ENCODE measurements at regions not wholly inside any gene's neighbourhood (a gene's known extent, or its start where the extent isn't known, plus 50 kb on each side); places are given as distances from the start of the nearest gene placed in this dataset.
A peak's percentile ranks its signal among the peaks of the same experiment; 100 is the strongest.

DNA sequence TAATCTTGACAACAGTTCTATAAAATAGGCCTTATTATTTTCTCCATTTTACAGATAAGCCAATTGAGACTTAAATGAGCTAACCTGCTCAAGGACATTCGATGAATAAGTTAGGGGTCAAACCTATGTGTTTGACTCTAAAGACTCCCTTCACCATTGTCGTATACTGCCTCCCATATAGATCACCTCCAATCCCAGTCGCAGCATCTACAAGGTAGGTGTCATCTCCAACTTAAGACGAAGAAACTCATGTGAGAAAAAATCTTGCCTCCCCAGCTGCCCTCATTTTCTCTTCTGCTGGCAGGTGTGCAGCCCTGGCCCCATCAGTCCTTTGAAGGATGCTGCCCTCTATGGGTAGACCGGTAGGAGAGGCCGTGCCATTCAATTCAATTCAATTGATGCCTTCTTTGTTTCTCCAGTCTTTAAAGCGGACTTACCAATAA lies 75.2 kb upstream of the SMARCA2 start:
- peak; percentile 49 for DNase-seq

DNA sequence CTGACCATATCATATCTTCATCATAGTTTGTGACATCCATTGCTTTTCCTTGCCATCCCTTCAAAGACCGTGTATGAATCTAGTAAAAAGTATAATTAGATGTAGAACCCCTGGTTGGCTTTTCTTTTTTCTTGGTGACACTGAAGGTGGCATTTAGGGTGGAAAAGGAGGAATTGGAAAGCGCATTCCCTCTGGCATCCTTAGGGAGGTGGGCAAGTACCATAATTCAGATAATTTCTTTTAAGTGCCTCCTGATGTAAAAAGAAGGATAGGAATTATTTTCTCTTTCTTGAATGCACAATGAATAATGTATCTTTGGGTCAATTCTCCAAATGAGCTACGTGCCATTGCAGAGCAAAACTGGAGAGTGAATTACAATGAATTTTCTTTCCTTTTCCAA lies 73.2 kb upstream of the SMARCA2 start:
- DNase-seq, result no peak

DNA sequence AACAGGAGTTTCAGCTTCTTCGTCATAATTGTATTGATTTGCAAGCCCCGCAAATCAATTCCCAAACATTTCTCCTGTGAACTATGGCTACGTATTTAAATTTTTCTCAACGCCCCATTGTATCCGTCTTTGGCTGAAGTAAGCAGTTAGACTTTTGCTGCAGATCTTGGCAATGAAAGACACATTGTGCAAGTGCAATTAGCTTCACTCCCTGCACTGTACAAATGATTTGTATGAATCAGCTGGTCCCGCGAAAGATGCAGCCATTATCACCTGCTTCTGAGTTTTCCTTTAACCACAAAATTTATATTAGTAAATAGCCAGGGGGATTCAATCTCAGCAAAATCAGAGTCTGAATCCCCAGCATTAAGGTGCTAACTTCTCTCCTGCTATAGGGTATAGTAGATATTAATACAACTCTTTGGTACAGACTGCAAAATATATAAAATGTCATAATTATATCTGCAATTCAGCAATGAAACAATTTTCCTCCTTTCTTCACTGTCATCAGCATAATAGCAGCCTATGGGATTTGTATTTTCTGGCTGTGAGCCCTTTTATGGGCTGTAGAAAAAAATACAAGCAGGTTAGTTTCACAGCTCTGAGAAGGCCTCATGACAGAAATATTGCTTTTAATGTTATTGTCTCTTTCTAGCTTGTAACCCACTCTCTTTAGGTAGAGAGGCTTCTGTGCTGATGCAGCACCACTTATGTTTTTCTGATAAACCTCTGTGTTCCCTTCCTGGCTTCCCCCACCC lies 68.4 kb upstream of the SMARCA2 start:
- no peak for DNase-seq

DNA sequence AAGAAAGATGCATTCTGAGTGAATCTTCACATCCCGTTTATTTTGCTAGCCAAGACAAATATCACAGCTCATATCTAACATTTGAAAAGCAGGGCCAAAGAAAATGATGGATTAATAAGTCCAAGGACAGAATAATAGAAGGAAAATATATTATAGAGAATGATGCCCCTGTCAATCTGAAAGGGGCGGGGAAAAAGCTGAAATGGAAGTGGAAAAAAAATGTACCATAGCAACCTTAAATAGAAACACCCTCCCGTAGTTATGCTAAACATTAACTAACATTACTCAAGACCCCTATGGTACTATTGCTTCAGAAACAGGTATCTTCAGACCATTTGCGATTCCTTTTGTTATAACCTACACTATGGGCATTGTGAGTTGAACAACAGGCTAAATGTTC lies 67.7 kb upstream of the SMARCA2 start:
- DNase-seq, result no peak

DNA sequence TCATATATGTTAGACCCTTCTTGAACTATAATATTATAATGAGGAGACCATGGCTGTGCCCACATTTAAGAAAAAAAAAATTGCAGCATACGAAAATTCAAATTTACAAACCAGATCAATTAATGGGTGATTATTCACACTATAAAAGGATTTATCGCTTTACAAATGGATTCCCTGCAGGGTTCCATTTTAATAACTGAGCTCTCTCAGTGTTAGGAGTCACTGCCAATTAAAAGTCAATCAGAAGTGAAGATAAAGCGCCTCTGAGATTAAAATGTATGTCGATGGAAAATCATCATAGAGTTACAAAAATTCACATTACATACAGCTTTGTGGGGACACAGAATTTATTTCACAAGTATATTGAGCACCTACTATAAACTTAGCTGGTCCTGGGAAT lies 66.6 kb upstream of the SMARCA2 start:
- no peak for DNase-seq

DNA sequence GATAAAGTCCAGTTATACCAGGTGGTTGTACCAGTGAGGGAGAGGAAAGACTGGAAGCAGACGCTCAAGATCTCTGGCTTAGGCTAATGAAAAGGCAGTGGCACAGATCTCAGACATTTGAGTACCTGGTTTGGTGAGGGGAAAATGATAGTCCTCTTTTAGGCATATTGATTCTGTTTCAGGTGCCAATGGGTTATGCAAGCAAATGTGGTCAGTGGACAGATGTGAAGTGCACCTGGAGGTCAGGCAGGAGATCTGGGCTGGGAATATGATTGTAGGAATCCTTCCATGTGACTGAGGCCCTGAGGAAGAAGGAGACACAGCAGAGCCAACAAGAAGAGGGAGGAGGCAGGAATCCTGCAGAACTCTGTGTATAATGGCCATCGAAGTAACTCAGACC lies 63.7 kb upstream of the SMARCA2 start:
- no peak for DNase-seq

DNA sequence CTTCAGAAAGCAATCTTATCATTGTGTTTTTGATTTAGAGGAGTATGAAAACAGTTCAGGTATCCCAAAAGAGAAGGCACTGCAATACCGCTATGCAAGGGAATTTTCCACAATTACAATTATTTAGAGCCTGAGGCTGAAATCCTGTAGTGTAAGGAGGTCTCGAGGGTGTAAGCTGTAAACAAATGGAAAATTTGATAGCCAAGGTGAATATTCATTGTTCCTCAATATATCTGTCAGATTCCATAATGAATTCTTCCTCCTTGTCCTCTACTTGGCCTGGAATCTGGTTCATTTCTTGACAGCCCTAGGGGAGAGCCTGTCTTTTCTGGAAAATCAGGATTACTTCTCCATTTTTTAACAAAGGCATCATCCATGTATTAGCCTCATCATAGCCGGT lies 63.1 kb upstream of the SMARCA2 start:
- no peak for DNase-seq

DNA sequence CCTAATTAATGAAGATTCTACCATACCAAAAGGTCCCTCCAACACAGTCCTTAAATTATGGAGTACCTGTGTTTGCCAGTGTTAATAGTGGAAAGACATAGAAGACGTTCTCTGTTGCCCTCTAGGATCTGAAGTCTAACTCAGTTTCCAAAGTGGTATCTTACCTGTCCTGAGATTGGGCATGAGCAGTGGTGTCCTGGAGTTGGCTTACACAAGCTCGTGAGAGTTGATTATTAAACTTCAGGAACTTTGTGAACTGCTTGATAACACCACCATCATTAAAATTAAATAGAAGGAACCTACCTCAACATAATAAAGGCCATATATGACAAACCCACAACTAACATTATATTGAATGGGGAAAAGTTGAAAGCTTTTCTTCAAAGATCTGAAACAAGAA lies 60.9 kb upstream of the SMARCA2 start:
- no peak for DNase-seq

DNA sequence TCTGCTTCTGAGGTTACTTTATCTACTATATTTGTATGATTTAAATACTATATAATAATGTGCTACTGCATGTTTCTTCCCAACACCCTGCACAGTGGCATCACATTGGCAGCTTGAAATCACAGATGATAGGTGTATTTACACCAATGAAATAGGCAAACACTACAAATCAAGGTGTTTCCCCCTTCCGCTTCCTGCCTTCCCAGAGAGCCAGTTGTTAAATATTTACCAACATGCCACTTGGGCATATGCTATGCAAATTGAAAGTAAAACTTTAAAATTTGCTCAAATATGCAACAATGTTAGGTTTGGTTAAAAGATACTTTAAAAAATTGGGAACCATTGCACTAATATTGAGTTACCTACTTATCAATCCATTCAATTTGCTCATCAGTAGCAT lies 58.2 kb upstream of the SMARCA2 start:
- DNase-seq, result no peak

DNA sequence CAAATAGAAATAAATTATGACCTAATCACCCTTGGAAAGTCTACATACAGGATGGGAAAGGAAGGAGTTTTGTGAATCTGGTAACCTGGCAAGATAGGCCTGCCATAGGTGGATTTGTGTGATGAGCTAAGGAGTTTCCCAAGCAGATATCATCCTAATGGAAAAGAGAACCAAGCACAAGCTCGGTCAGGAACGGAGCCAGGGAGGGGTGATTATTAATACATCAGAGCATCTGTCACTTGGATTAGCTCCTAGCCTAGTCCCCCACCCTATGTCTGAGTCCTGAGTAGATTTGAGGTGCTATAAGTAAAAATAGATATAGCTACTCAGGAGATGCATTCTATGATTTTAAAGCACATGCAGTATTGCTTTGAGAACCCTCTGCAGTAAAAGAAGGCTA lies 57.3 kb upstream of the SMARCA2 start:
- no peak for DNase-seq

DNA sequence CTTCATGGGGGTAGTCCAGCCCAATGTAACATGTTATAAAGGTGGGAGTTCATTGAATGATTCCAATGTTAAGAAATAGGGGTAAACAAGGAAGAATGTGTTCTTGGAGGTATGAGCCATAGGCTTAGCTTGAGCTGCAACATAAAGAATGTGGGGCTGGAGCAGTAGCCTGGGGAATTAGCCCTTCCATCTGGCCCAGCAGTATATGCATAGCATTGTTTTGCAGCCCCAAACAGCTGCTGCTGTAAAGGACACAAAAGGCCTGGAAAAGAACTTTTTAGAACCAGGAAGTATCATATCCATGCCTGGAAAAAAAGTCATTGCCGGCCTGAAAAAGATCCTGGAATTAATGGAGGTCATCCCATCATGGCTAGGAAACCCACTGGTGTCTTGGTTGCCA lies 55.8 kb upstream of the SMARCA2 start:
- no peak for DNase-seq

DNA sequence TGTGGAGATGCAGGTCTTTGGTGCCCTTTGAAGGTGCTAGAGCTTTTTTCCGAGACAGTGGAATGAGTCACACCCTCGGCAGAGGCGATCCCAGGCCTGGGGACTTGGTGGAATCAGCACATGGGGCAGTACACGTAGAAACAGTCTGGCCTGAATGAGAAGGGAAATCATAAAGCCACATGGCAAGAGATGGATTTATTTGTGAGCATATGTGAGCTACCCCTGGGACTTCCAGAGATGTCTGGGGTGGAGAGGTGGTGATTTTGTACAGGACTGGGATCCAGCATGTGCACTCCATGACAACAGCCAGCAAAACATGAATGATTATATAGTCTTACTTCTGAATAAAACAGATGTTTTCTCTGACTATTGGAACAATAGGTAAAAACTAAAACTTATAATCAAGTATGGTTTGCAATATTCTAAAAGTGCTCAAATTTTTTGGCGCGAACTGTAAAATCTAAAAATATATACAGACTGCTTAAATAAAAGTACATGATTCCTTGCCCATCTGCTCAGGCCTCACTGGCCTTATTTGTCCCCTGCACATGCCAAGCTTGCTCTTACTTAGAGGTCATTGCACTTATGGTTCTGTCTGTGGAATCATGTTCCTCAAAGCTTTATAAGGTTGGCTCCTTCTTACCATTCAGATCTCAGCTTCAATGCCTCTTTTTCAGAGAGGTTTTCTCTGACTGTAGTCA lies 54.7 kb upstream of the SMARCA2 start:
- no peak for DNase-seq

DNA sequence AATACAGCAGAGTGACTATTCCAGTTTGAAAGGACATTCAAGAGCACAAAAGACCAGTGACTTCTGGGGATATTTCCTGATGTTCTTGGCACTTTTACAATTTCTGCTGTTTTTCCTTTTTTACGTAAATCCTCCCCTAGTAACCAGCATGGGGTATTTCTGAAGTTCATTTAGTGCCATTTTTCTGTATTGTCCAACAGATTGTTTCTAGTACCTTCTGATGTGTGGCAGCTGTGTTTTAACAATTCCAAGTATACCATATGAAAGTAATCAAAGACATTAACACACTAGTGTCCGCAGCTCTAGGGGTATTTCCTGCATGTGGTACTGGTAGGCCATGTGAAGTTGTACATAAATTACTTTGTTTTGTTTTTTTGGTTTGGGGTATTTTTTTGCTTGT lies 53.0 kb upstream of the SMARCA2 start:
- no peak for DNase-seq

DNA sequence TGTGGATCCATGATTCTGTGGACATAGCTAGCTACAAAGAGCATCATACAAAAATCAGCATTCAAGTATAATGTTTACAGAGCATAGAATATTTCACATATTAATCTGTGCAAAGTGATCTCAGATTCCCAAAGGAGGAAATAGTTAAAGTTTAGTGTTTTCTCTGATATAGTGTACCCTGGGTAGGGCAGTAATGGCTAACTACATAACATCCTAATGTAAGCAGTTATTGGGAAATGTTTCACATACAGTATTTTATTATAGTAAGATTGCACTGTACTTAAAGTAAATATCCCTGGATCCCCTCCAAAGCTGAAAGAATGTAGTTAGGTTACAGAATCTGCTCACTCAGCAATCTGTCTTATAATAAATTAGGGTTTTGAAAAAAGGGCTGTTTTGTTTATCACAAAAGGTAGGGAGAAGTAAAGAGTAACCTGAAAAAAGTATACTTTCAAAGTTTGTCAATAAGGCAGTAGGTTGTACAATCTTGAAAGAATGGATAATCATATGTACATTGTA lies 52.5 kb upstream of the SMARCA2 start:
- no peak for DNase-seq

DNA sequence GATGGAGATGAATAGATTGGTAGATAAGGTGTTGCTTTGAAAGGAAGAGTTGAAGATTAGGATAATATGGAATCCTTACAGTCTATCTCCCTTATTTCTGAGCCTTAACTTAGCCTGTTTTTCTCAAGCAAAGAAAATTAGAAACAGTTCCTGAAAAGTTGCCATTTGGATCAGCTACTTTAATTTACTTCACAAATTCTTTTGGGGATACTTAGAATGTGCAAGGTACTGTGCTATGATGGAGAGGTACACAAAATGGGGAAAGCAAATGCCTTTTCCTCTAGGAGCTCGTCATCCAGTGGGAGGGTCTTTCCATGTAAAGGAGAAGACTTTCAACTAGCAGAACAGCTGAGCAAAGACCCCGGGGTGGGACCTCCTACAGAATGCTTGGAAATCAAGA lies 51.1 kb upstream of the SMARCA2 start:
- no peak for DNase-seq
